SU-DHL-6 (cell line): ENCODE measurements at regions not wholly inside any gene's neighbourhood (a gene's known extent, or its start where the extent isn't known, plus 50 kb on each side); places are given as distances from the start of the nearest gene placed in this dataset.

Experiments used
- H2AFZ ChIP-seq: fragments of 200-600 bp; sonication (generic); 2 replicates; pipeline ENCODE4 v1.6.1; 2014; ENCODE audit warnings: low read depth, mild to moderate bottlenecking, moderate library complexity, mixed read lengths, antibody characterized with exemption, low read length; ENCODE audit not compliant: severe bottlenecking
- H3F3A ChIP-seq: fragments of 200-600 bp; shearing (Covaris generic); 2 replicates; pipeline ENCODE4 v1.6.0; 2016; ENCODE audit warnings: antibody characterized with exemption, mild to moderate bottlenecking; ENCODE audit not compliant: insufficient read depth
- H3K27ac ChIP-seq: fragments of 200-600 bp; sonication (generic); 2 replicates; pipeline ENCODE4 v1.5.1; 2016; ENCODE audit warnings: low read depth, mild to moderate bottlenecking, low read length, moderate library complexity, mixed read lengths
- H3K27me3 ChIP-seq: fragments of 200-600 bp; sonication (generic), shearing (Covaris generic); 2 replicates; pipeline ENCODE4 v1.6.0; 2014; ENCODE audit warnings: mild to moderate bottlenecking, low read length
- H3K36me3 ChIP-seq: fragments of 200-600 bp; sonication (generic); 2 replicates; pipeline ENCODE4 v1.6.1; 2014; ENCODE audit warnings: mild to moderate bottlenecking, low read length, mixed read lengths
- H3K4me2 ChIP-seq: fragments of 300-600, 200-600 bp; shearing (Covaris generic), sonication (generic); 2 replicates; pipeline ENCODE4 v1.6.0; 2014; ENCODE audit warnings: low read length, low read depth, mild to moderate bottlenecking; ENCODE audit not compliant: poor library complexity, severe bottlenecking
- H3K4me3 ChIP-seq: fragments of 200-600 bp; sonication (generic); 2 replicates; pipeline ENCODE4 v1.5.1; 2014; ENCODE audit warnings: antibody characterized with exemption, low read length, mild to moderate bottlenecking, mixed read lengths; ENCODE audit not compliant: insufficient read depth, poor library complexity, severe bottlenecking
- H3K79me2 ChIP-seq: fragments of 200-600 bp; sonication (generic); 2 replicates; pipeline ENCODE4 v1.6.1; 2014; ENCODE audit warnings: mild to moderate bottlenecking, low read length, moderate library complexity; ENCODE audit not compliant: insufficient read depth
- H3K9ac ChIP-seq: fragments of 200-600 bp; sonication (generic); 2 replicates; pipeline ENCODE4 v1.7.0; 2014; ENCODE audit warnings: mild to moderate bottlenecking, low read length
- H3K9me2 ChIP-seq: fragments of 200-600 bp; sonication (generic); replicated peaks from 2 replicates; pipeline ENCODE4 v1.6.1; 2014; ENCODE audit warnings: low read length; ENCODE audit not compliant: insufficient read depth
- H3K9me3 ChIP-seq: fragments of 200-600 bp; sonication (generic); 2 replicates; pipeline ENCODE4 v1.6.1; 2014; ENCODE audit warnings: low read length, mixed read lengths; ENCODE audit not compliant: insufficient read depth
- H4K20me1 ChIP-seq: fragments of 200-600 bp; sonication (generic); 2 replicates; pipeline ENCODE4 v1.6.1; 2014; ENCODE audit warnings: low read depth, mild to moderate bottlenecking, antibody characterized with exemption, low read length, moderate library complexity, mixed read lengths
- EZH2phosphoT487 ChIP-seq: fragments of 200-600 bp; sonication (generic), shearing (Covaris generic); conservative IDR thresholded peaks from 2 replicates; pipeline ENCODE4 v1.6.1; 2018; ENCODE audit warnings: mild to moderate bottlenecking, antibody characterized with exemption, low read length, moderate library complexity, mixed read lengths
- TF ChIP-seq, protein P1 (sequence below): fragments of 200-600 bp; sonication (generic); IDR thresholded peaks from one replicate; pipeline ENCODE4 v1.5.1; 2017; ENCODE audit warnings: antibody characterized with exemption, mild to moderate bottlenecking, low read length, moderate library complexity; ENCODE audit not compliant: insufficient read depth, poor library complexity, severe bottlenecking

DNA sequence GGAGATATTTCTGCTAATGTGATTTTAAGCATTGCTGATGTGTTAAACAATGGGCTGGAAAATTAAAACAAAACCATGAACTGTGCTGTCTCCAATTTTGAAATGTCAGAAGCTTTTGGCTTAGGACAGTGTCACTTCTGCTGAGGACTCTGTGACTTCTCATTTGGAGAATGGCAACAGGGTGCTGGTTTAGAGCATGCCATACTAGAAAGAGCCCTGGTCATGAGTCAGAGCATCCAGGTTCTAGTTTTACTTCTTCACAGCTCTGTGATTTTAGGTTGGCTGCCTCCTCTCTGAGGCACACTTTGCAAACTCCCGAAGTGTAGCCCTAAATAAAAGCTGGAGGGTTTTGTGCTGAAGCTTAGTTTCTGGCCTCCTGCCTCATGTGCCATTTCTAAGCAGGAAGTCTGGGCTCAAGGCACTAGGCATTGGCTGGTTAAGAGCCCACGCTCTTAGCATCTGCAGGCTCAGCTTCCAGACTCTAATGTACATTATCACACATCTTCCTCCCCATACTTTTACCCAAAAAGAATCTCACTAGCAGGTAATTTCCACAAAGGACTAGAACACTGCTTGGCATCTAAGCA is 193.8 kb downstream of the CNTN3 start:
- no peaks in the 10 kb centered on the region for H4K20me1 ChIP-seq

DNA sequence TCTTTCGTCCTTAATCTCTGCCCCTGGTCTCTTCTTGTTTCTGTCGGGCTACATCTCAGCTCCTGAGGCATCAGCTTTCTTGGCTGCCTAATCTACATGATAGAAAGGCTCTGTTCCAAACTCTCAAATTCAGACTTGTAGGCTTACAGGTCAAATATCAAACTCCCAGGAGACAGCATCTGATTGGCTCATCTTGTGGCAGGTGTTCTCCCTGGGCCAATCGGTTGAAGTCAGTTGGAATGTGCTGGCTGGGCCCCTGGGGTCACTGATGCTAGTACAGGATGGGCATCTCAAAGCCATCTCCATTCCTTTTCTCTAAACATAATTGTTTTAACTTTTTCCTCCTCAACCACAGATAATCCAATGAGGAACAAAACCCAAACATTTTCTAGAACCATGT is 198.7 kb downstream of the CNTN3 start:
- Histone ChIP-seq H4K20me1 (no peaks in the 10 kb centered on the region), H3K9me2 (no peaks in the 10 kb centered on the region), H3K9ac (no peak overlapping the region), H3K79me2 (no peaks in the 10 kb centered on the region), H3K9me3 (no peaks in the 10 kb centered on the region), H3K4me2 (no peak overlapping the region), H3K4me3 (no peak overlapping the region), H3K36me3 (no peaks in the 10 kb centered on the region), H3F3A (no peaks in the 10 kb centered on the region), H2AFZ (no peak overlapping the region), H3K27ac (no peak overlapping the region), H3K27me3 (no peaks in the 10 kb centered on the region)
- TF ChIP-seq EZH2phosphoT487 = no peak
- TF ChIP-seq, protein P1, sequence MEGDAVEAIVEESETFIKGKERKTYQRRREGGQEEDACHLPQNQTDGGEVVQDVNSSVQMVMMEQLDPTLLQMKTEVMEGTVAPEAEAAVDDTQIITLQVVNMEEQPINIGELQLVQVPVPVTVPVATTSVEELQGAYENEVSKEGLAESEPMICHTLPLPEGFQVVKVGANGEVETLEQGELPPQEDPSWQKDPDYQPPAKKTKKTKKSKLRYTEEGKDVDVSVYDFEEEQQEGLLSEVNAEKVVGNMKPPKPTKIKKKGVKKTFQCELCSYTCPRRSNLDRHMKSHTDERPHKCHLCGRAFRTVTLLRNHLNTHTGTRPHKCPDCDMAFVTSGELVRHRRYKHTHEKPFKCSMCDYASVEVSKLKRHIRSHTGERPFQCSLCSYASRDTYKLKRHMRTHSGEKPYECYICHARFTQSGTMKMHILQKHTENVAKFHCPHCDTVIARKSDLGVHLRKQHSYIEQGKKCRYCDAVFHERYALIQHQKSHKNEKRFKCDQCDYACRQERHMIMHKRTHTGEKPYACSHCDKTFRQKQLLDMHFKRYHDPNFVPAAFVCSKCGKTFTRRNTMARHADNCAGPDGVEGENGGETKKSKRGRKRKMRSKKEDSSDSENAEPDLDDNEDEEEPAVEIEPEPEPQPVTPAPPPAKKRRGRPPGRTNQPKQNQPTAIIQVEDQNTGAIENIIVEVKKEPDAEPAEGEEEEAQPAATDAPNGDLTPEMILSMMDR = no peak

More for the DNA sequence above, 193.8 kb downstream of the CNTN3 start:
- Histone ChIP-seq H3K9me3 (no peaks in the 10 kb centered on the region; the same call in 1 of the 2 replicates), H2AFZ (no peak overlapping the region), H3K9me2 (no peaks in the 10 kb centered on the region), H3K27me3 (no peaks in the 10 kb centered on the region), H3K79me2 (no peaks in the 10 kb centered on the region), H3K9ac (no peak overlapping the region), H3K36me3 (no peaks in the 10 kb centered on the region), H3K4me2 (no peak overlapping the region), H3K4me3 (no peak overlapping the region), H3F3A (no peaks in the 10 kb centered on the region), H3K27ac (no peak overlapping the region)
- TF ChIP-seq EZH2phosphoT487 = no peak
- TF ChIP-seq, protein P1 = no peak

DNA sequence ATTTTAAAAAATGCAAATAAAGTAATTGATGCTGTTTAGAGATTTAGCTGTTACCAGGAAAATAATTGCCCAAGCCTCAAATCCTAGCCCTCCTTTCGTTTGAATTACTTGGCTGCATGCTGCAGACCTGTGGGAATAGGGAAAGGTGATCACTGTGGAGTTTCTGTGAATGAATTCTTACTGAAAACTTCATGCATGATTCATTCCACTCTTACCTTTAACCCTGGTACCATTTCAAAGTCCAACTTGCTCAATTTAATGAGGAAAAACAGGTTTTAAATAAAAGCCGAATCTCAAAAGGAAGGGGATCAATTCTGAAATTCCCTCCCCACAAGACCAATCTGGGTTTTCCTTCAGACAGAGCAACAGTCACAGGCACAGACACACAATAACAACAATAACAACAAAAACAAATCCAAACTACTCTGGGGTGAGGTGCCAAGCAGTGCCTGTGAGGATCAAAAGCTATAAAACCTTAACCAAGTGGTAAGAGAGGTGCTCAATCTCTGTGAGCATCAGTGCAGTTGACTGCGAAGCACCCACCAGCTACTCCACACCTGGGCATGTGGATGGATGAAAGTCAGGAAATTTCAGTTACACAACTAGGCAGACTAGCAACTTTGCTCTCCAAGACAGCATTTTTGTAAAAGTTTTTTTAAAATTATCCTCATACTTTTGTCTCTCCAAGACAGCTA is 200.8 kb downstream of the CNTN3 start:
- H3K9ac ChIP-seq = no peak overlapping the region
- no peak overlapping the region for H2AFZ ChIP-seq
- H3F3A ChIP-seq = no peaks in the 10 kb centered on the region
- TF ChIP-seq, protein P1 = no peak
- no peak for TF ChIP-seq EZH2phosphoT487
- H3K27me3 ChIP-seq = no peaks in the 10 kb centered on the region
- H3K4me3 ChIP-seq = no peak overlapping the region
- H3K27ac ChIP-seq = no peak overlapping the region
- no peaks in the 10 kb centered on the region for H3K9me3 ChIP-seq
- H3K36me3 ChIP-seq = no peaks in the 10 kb centered on the region
- H3K4me2 ChIP-seq = no peak overlapping the region
- H4K20me1 ChIP-seq = no peaks in the 10 kb centered on the region
- H3K79me2 ChIP-seq = no peaks in the 10 kb centered on the region
- H3K9me2 ChIP-seq = no peaks in the 10 kb centered on the region
